Breast epithelium (tissue), 3 donors: ENCODE measurements at regions not wholly inside any gene's neighbourhood (a gene's known extent, or its start where the extent isn't known, plus 50 kb on each side); places are given as distances from the start of the nearest gene placed in this dataset.
"Not testable (repeated sequence)": the region's sequence is repeated elsewhere in the genome, so short reads cannot be mapped to it uniquely, and the experiment has no call there.

ENCODE experiments used
- CTCF ChIP-seq, 3 donors: fragments of 450-650 bp; IDR thresholded peaks; one replicate each; pipeline ENCODE4 v1.5.1; 2016 to 2017; ENCODE audit warnings: antibody characterized with exemption in 3 of 3, mild to moderate bottlenecking in 3 of 3, moderate library complexity in 3 of 3
- POLR2A ChIP-seq: fragments of 450-650 bp; IDR thresholded peaks from one replicate; pipeline ENCODE4 v1.6.1; 2016; ENCODE audit warnings: antibody characterized with exemption, mild to moderate bottlenecking, moderate library complexity

- not testable (repeated sequence) for TF ChIP-seq POLR2A; CTCF (IDR thresholded peaks at IDR 0.05)
Measured at GRCh38 chr4:40697476-40697875, 52.3 kb upstream of the NSUN7 start.
